GM21529 (cell line): ENCODE measurements at regions not wholly inside any gene's neighbourhood (a gene's known extent, or its start where the extent isn't known, plus 50 kb on each side); places are given as distances from the start of the nearest gene placed in this dataset.

Experiments
- ATAC-seq: cut with Tn5 transposase; IDR thresholded peaks from one replicate; pipeline ENCODE4 v1.9.1; 2021; ENCODE audit not compliant: unreplicated experiment

GRCh38 chr3:194265505-194265892, 85.6 kb downstream of the CPN2 start:
- no peak for ATAC-seq

GRCh38 chr3:194265996-194266964, 84.8 kb downstream of the CPN2 start:
- ATAC-seq, result no peak

- no peak for ATAC-seq
These were observed 83.1 kb downstream of the CPN2 start for GRCh38 chr3:194267744-194268653.

- ATAC-seq, result no peak
These were observed 82.2 kb downstream of the CPN2 start for GRCh38 chr3:194268654-194269512.

- no peak for ATAC-seq
These were observed 81.5 kb downstream of the CPN2 start for GRCh38 chr3:194269610-194270145.

GRCh38 chr3:194270627-194271459, 80.3 kb downstream of the CPN2 start:
- no peak for ATAC-seq

GRCh38 chr3:194271460-194272035, 79.6 kb downstream of the CPN2 start:
- ATAC-seq, result no peak

- no peak for ATAC-seq
These were observed 78.9 kb downstream of the CPN2 start for GRCh38 chr3:194272221-194272620.

- ATAC-seq, result no peak
These were observed 78.0 kb downstream of the CPN2 start for GRCh38 chr3:194272861-194273742.

GRCh38 chr3:194273743-194274310, 77.3 kb downstream of the CPN2 start:
- no peak for ATAC-seq

- ATAC-seq, result no peak
These were observed 76.6 kb downstream of the CPN2 start for GRCh38 chr3:194274424-194275085.

- no peak for ATAC-seq
These were observed 75.8 kb downstream of the CPN2 start for GRCh38 chr3:194275291-194275690.

GRCh38 chr3:194275721-194276120, 75.4 kb downstream of the CPN2 start:
- no peak for ATAC-seq

- no peak for ATAC-seq
These were observed 74.4 kb downstream of the CPN2 start for GRCh38 chr3:194276768-194277103.

GRCh38 chr3:194277104-194277785, 73.9 kb downstream of the CPN2 start:
- ATAC-seq, result no peak

GRCh38 chr3:194277786-194278130, 73.4 kb downstream of the CPN2 start:
- ATAC-seq, result no peak
